ENCODE measurements at regions not wholly inside any gene's neighbourhood (a gene's known extent, or its start where the extent isn't known, plus 50 kb on each side); places are given as distances from the start of the nearest gene placed in this dataset.
"Not testable (repeated sequence)": the region's sequence is repeated elsewhere in the genome, so short reads cannot be mapped to it uniquely, and the experiment has no call there.

GRCh38 chr13:81106348-81106747 is 765.4 kb upstream of the SPRY2 start:
- intact Hi-C loops (cut with DNase I), result no loop called here
- TF ChIP-seq CTCF (IDR thresholded peaks at IDR 0.05; ENCODE audit: borderline replicate concordance, extremely low read depth, insufficient read depth), result no peak
- H3K27ac ChIP-seq (ENCODE audit: low read depth in 2 of 2, low read length in 2 of 2), result no peak overlapping the region
- no peaks in the 10 kb centered on the region for H3K36me3 ChIP-seq (ENCODE audit: control insufficient read depth in 2 of 3, insufficient read depth in 3 of 3, low read length in 3 of 3)
- FAIRE-seq (no peak), DNase-seq (peak in 2 of 5 donors; percentile 2 to 4)
- H3K4me1 ChIP-seq (ENCODE audit: control insufficient read depth in 2 of 3, insufficient read depth in 2 of 3, low read depth in 1 of 3, low read length in 3 of 3), result no peaks in the 10 kb centered on the region
- no peak overlapping the region for H3K9ac ChIP-seq (ENCODE audit: low read length in 3 of 3)
- no peaks in the 10 kb centered on the region for H3K9me3 ChIP-seq (ENCODE audit: control insufficient read depth in 2 of 3, insufficient read depth in 1 of 3, low read length in 3 of 3)
- H3K27me3 ChIP-seq (ENCODE audit: control insufficient read depth, insufficient read depth, low read length), result no peaks in the 10 kb centered on the region
- H3K4me3 ChIP-seq (ENCODE audit: low read length in 3 of 3), result no peak overlapping the region

- Histone ChIP-seq H3K9ac (ENCODE audit: low read length in 3 of 3) (no peak overlapping the region), H3K27me3 (ENCODE audit: control insufficient read depth, insufficient read depth, low read length) (no peaks in the 10 kb centered on the region), H3K4me1 (ENCODE audit: control insufficient read depth in 2 of 3, insufficient read depth in 2 of 3, low read depth in 1 of 3, low read length in 3 of 3) (no peaks in the 10 kb centered on the region), H3K36me3 (ENCODE audit: control insufficient read depth in 2 of 3, insufficient read depth in 3 of 3, low read length in 3 of 3) (no peaks in the 10 kb centered on the region), H3K4me3 (ENCODE audit: low read length in 3 of 3) (no peak overlapping the region), H3K9me3 (ENCODE audit: control insufficient read depth in 2 of 3, insufficient read depth in 1 of 3, low read length in 3 of 3) (no peaks in the 10 kb centered on the region), H3K27ac (ENCODE audit: low read depth in 2 of 2, low read length in 2 of 2) (no peak overlapping the region)
- DNase-seq (no peak), FAIRE-seq (no peak)
- TF ChIP-seq CTCF (IDR thresholded peaks at IDR 0.05; ENCODE audit: borderline replicate concordance, extremely low read depth, insufficient read depth), result no peak
- intact Hi-C loops (cut with DNase I), result no loop called here
These were observed 763.2 kb upstream of the SPRY2 start for GRCh38 chr13:81104035-81104715.

GRCh38 chr13:81102066-81102465 is 761.1 kb upstream of the SPRY2 start:
- DNase-seq, result peak in 1 of 5 donors; percentile 54
- H3K9me3 ChIP-seq (ENCODE audit: control insufficient read depth in 2 of 3, insufficient read depth in 1 of 3, low read length in 3 of 3); H3K4me1 ChIP-seq (ENCODE audit: control insufficient read depth in 2 of 3, insufficient read depth in 2 of 3, low read depth in 1 of 3, low read length in 3 of 3); H3K27ac ChIP-seq (ENCODE audit: low read depth in 2 of 2, low read length in 2 of 2); H3K9ac ChIP-seq (ENCODE audit: low read length in 3 of 3); intact Hi-C loops (cut with DNase I); H3K4me3 ChIP-seq (ENCODE audit: low read length in 3 of 3); FAIRE-seq; H3K36me3 ChIP-seq (ENCODE audit: control insufficient read depth in 2 of 3, insufficient read depth in 3 of 3, low read length in 3 of 3); H3K27me3 ChIP-seq (ENCODE audit: control insufficient read depth, insufficient read depth, low read length): not testable (repeated sequence)

GRCh38 chr13:81089371-81090157 is 748.6 kb upstream of the SPRY2 start:
- no peaks in the 10 kb centered on the region for H3K9me3 ChIP-seq (ENCODE audit: control insufficient read depth in 2 of 3, insufficient read depth in 1 of 3, low read length in 3 of 3)
- H3K27me3 ChIP-seq (ENCODE audit: control insufficient read depth, insufficient read depth, low read length), result no peaks in the 10 kb centered on the region
- no peaks in the 10 kb centered on the region for H3K4me1 ChIP-seq (ENCODE audit: control insufficient read depth in 2 of 3, insufficient read depth in 2 of 3, low read depth in 1 of 3, low read length in 3 of 3)
- no peak for TF ChIP-seq CTCF (IDR thresholded peaks at IDR 0.05; ENCODE audit: borderline replicate concordance, extremely low read depth, insufficient read depth)
- H3K4me3 ChIP-seq (ENCODE audit: low read length in 3 of 3), result no peak overlapping the region
- no peaks in the 10 kb centered on the region for H3K36me3 ChIP-seq (ENCODE audit: control insufficient read depth in 2 of 3, insufficient read depth in 3 of 3, low read length in 3 of 3)
- no peak overlapping the region for H3K27ac ChIP-seq (ENCODE audit: low read depth in 2 of 2, low read length in 2 of 2)
- H3K9ac ChIP-seq (ENCODE audit: low read length in 3 of 3), result no peak overlapping the region
- intact Hi-C loops (cut with DNase I), result no loop called here
- FAIRE-seq (no peak), DNase-seq (peak in 1 of 5 donors; percentile 15)
